PC-3 (cell line): ENCODE measurements at regions not wholly inside any gene's neighbourhood (a gene's known extent, or its start where the extent isn't known, plus 50 kb on each side); places are given as distances from the start of the nearest gene placed in this dataset.

Experiments
- EZH2 ChIP-seq: fragments of 300-600 bp; sonication (generic); IDR thresholded peaks from one replicate; pipeline ENCODE4 v1.6.1; 2017; ENCODE audit warnings: antibody characterized with exemption, mild to moderate bottlenecking, low read length; ENCODE audit not compliant: unreplicated experiment
- TF ChIP-seq, protein P1 (sequence below): fragments of 300-600 bp; sonication (generic); conservative IDR thresholded peaks from 2 replicates; pipeline ENCODE4 v1.5.1; 2017; ENCODE audit warnings: antibody characterized with exemption, low read depth, mild to moderate bottlenecking, low read length

DNA sequence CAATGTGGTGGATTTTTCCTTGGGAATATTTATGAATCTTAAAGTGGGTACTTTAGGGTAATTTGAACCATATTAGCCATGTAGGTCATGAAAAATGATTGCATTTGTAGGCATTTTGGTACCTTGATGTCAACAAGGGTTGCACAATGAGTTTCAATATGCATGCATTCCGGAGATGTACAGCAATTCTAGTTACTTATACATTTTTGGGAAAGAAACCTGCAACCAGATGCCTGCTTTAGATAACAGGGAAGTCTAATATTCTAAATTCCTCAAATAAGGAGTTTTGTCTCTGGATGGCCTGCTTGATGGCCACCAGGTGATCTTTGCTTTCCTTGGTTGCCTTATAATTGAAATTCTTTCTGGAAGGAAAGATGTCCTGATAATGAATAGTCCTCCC is 240.5 kb upstream of the SETMAR start:
- TF ChIP-seq, protein P1, sequence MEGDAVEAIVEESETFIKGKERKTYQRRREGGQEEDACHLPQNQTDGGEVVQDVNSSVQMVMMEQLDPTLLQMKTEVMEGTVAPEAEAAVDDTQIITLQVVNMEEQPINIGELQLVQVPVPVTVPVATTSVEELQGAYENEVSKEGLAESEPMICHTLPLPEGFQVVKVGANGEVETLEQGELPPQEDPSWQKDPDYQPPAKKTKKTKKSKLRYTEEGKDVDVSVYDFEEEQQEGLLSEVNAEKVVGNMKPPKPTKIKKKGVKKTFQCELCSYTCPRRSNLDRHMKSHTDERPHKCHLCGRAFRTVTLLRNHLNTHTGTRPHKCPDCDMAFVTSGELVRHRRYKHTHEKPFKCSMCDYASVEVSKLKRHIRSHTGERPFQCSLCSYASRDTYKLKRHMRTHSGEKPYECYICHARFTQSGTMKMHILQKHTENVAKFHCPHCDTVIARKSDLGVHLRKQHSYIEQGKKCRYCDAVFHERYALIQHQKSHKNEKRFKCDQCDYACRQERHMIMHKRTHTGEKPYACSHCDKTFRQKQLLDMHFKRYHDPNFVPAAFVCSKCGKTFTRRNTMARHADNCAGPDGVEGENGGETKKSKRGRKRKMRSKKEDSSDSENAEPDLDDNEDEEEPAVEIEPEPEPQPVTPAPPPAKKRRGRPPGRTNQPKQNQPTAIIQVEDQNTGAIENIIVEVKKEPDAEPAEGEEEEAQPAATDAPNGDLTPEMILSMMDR, result no peak
- no peak for TF ChIP-seq EZH2
